ENCODE measurements at regions not wholly inside any gene's neighbourhood (a gene's known extent, or its start where the extent isn't known, plus 50 kb on each side); places are given as distances from the start of the nearest gene placed in this dataset.

- no peak for DNase-seq (ENCODE audit: low read depth)
- no peak overlapping the region for H3K4me3 ChIP-seq (ENCODE audit: low read depth, low read length)
- TF ChIP-seq CTCF (conservative IDR thresholded peaks at IDR 0.05; ENCODE audit: low read depth, low read length): no peak
Observed at GRCh38 chr18:78803104-78803503, 176.5 kb upstream of the SALL3 start.

DNA sequence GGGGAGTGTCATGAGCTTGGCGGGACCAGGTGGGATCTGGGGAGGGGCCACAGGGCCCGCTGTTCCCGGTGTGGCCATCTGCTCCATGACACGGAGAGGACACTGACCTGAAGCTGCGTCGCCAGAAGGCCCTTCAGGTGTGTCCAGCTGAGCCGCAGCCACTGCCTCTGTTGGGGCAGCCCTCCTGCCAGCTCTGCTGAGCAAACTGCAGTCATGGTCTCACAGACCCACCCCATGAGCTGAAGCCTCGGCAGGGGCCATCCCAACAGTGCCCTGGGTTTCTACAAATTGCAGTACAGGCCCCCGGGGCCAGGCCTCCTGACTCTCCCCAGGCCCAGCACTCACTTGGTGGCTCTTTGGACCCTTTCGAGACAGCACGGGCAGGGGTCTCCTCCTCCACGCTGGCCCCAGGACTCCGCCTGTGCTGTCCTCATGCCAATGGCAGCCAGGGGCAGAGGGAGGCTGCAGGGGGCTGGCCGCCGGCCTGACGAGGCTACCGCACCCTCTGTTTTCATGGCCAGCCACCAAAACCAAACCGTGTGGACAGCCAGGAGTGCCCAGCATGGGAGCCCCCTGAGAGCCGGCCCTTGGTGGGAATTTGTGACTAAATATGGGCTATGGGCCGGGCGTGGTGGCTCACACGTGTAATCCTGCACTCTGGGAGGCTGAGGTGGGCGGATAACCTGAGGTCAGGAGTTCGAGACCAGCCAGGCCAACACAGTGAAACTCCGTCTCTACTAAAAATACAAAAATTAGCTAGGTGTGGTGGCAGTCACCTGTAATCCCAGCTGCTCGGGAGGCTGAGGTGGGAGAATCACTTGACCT is 175.2 kb upstream of the SALL3 start:
- H3K4me3 ChIP-seq (ENCODE audit: low read depth, low read length): no peak overlapping the region
- no peak for DNase-seq (ENCODE audit: low read depth)
- TF ChIP-seq CTCF (conservative IDR thresholded peaks at IDR 0.05; ENCODE audit: low read depth, low read length): no peak

GRCh38 chr18:78805840-78806239 is 173.8 kb upstream of the SALL3 start:
- TF ChIP-seq CTCF (conservative IDR thresholded peaks at IDR 0.05; ENCODE audit: low read depth, low read length): no peak
- DNase-seq (ENCODE audit: low read depth): no peak
- no peak overlapping the region for H3K4me3 ChIP-seq (ENCODE audit: low read depth, low read length)

GRCh38 chr18:78807668-78808067 is 171.9 kb upstream of the SALL3 start:
- TF ChIP-seq CTCF (conservative IDR thresholded peaks at IDR 0.05; ENCODE audit: low read depth, low read length): no peak
- no peak for DNase-seq (ENCODE audit: low read depth)
- H3K4me3 ChIP-seq (ENCODE audit: low read depth, low read length): no peak overlapping the region

GRCh38 chr18:78809845-78810244 is 169.8 kb upstream of the SALL3 start:
- no peak overlapping the region for H3K4me3 ChIP-seq (ENCODE audit: low read depth, low read length)
- no peak for DNase-seq (ENCODE audit: low read depth)
- TF ChIP-seq CTCF (conservative IDR thresholded peaks at IDR 0.05; ENCODE audit: low read depth, low read length): no peak

GRCh38 chr18:78810706-78811105 is 168.9 kb upstream of the SALL3 start:
- no peak overlapping the region for H3K4me3 ChIP-seq (ENCODE audit: low read depth, low read length)
- TF ChIP-seq CTCF (conservative IDR thresholded peaks at IDR 0.05; ENCODE audit: low read depth, low read length): no peak
- no peak for DNase-seq (ENCODE audit: low read depth)

- H3K4me3 ChIP-seq (ENCODE audit: low read depth, low read length): no peak overlapping the region
- TF ChIP-seq CTCF (conservative IDR thresholded peaks at IDR 0.05; ENCODE audit: low read depth, low read length): no peak
- no peak for DNase-seq (ENCODE audit: low read depth)
Observed at GRCh38 chr18:78812067-78812466, 167.6 kb upstream of the SALL3 start.
